Activated T-cell treated with anti-CD3 and anti-CD28 coated beads for 4 hours (primary cell): ENCODE measurements at regions not wholly inside any gene's neighbourhood (a gene's known extent, or its start where the extent isn't known, plus 50 kb on each side); places are given as distances from the start of the nearest gene placed in this dataset.

ENCODE experiments used
- DNase-seq: peaks from one replicate; pipeline ENCODE4 v3.0.0-alpha.2; 2020

- DNase-seq, result no peak
These were observed 507.5 kb upstream of the SULF2 start for GRCh38 chr20:48292806-48293205.

- DNase-seq, result no peak
These were observed 506.6 kb upstream of the SULF2 start for GRCh38 chr20:48291896-48292295.

DNA sequence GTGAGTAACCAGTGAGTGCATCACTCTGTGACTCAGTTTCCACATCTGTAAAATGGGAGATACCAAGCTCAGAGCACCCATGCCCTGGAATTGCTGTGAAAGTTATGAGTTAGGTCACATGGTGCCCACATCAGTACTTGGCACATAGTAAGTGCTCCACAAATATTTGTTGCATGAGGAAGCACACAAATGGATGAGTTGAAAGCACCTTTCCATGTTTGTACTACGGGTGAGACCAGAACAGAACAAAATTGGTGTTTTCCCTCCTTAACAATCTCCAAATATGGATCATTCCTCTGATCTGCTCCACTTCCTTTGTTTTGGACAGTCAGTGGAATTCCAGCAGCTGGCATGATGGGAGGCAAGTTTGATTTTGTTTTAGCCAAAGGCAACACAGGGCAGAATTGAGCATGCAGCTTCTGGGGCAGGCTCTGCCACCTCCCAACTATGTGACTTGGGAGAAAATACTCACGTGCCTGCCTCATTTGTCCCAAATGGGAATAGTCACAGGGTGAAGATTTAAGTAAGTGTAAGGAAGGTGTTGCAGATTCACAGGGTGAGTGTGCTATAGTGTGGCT lies 503.7 kb upstream of the SULF2 start:
- no peak for DNase-seq

DNA sequence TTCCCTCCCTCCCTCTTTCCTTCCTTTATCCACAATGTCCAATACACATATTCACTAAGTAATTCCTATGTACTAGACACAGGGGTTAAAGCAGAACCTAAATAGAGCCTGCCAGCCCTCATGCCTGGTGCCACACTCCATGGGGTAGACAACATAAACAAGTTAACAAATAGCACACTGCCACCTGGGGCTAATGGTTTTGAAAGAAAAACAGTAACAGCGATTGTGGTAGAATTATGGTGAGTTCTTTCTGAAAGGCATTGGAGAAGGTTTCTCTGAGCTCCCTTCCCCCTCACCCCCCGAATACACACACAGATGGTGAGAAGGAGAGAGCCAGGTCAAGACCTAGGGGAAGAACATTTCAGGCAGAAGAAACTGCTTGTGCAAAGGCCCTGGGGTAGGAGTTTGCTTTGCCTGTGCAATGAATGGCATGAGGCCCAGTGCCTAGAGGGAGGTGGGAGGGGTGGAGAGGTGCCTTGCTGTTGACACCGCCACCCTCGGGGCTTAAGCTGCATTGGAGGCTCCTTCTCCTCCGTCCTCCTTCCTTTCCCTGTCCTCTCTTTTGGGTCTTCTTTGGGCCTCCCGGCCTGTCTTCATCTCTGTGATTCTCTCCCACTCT lies 502.4 kb upstream of the SULF2 start:
- no peak for DNase-seq

DNA sequence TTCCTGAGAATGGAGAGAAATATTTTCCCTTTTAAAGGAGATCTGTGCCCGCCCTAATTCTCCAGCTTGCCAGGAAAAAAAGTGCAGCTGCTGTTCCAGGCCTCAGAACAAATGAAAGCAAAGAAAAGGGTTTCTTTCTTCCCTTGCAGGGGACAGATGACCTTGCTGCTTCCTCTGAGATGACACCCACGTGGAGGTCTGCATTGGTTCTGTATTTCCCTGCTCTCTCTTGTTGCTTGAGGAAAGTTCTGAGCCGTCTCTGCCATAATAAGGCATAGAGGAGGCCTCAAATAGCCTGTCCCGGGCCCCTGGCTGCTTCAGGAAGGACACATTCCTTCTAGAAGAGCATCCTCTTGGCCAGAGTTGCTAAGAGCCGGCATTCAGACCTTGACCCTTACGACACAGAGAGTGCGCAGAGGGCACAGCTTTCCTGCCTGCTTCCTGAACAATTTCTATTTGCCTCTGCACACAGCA lies 501.8 kb upstream of the SULF2 start:
- no peak for DNase-seq

GRCh38 chr20:48286601-48287000 lies 501.3 kb upstream of the SULF2 start:
- no peak for DNase-seq

DNA sequence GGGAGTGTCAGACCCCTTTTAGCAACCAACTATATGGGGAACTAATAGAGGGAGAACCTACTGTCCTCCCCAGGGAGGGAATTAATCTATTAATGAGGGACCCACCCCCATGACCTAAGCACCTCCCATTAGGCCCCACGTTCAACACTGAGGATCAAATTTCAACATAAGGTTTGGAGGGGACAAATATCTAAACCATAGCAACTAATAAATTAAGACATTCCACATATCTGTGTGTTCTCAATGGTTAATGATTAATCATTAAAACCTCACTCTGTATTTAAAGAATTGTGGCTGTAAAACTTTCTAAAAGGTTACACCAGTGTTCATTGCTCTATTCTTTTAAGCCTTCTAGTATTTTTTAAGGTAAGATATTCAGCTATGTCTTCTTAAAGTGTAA lies 500.4 kb upstream of the SULF2 start:
- no peak for DNase-seq

GRCh38 chr20:48284837-48285236 lies 499.6 kb upstream of the SULF2 start:
- DNase-seq, result no peak

GRCh38 chr20:48284315-48284714 lies 499.0 kb upstream of the SULF2 start:
- DNase-seq, result no peak

- DNase-seq, result no peak
These were observed 498.3 kb upstream of the SULF2 start for GRCh38 chr20:48283470-48284110.

DNA sequence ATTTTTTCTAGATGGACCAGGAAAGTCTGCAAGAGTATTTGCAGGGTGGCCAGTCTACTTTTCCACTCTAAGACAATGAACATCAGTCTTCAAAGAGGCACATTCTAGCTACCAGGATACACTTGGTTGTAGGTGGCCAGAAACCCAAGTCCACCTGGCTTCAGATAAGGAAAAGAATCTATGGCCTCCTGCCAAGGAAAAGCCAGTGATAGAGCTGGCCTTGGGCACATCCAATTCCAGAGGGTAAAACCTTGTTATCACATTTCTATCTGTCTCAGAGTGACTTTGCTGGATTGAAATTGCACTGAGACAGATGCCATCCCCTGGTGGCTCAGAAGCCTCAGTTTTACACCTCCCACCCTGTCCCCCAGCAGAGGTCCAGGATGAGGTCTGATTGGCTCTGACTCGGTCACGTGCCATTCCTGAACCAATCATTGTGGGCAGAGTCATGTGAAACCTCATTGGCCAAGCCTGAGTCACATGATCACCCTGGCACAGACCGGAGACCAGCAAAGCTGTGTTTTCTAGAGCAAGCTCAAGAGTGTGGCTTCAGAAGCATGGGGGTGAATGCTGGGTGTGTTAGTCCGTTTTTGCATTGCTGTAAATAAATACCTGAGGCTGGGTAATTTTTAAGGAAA lies 497.4 kb upstream of the SULF2 start:
- no peak for DNase-seq

- DNase-seq, result no peak
These were observed 496.2 kb upstream of the SULF2 start for GRCh38 chr20:48281501-48281900.

DNA sequence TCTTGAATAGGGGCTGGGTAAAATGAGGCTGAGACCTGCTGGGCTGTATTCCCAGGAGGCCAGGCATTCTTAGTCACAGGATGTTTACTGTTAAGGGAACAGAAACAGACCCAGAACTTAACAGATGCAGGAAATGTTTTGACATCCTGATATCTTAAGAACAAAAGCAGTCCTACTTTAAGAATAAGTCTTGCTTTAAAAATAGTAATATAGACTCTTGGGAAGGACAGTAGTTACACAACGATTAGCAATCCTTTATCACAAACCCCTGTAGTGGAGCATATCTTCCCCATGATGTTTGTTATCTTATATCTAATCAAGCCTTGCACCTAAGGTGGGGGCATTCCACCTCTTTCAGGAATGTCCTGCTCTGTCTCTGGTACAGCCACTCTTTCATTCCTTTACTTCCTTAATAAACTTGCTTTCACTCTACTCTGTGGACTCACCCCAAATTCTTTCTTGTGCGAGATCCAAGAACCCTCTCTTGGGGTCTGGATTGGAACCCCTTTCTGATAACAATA lies 493.7 kb upstream of the SULF2 start:
- no peak for DNase-seq

GRCh38 chr20:48277266-48277665 lies 492.0 kb upstream of the SULF2 start:
- DNase-seq, result no peak

GRCh38 chr20:48276021-48276342 lies 490.7 kb upstream of the SULF2 start:
- DNase-seq, result no peak

DNA sequence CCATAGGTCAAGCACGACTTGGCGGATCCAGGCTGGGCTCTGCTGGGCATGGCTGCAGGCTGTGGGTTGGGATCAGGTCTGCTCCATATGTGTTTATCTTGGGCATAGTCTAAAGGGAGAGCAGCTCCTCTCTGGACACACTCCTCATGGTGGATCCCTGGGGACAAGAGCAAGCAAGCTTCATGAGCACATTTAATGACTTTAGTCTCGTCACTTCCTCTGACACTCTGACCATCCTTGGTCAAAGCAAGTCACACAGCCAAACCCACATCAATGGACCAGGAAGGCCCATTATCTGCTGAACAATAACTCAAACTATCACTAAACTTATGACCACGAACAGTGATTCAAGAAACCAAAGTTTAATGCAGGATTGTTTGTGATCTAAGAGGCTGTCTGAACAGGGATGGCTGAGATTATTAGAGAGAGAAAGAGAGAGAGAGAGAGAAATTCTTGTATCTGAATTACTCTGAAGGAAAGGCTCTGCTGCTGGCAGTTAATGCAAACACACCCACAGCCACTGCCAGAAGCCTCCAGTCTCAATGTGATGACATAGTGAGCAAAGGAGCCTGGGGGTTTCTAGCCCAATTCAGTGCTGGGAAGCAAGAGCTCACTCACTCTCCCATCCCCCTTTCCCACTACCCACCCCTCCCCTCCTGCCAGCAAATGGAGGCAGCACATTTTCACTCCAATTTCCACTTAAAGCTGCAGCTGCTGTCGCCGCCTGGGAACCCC lies 490.2 kb upstream of the SULF2 start:
- DNase-seq, result no peak

DNA sequence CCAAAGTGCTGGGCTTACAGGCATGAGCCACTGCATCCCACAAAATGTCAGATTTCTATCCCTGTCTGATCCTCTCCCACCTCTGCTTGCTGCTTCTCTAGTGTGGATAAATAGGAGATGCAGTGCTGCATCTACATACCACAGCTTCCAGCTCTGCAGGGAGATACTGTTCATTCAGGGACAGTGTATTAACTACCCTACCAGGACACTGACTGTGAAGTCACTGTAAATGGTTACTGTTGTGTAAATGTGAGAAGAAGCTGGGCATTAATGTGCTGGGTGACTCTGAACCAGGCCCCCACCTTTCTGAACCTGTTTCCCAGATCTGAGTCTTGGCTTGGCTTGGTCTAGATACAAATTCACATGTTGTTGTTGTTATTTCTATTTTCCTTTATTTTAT lies 488.6 kb upstream of the SULF2 start:
- DNase-seq, result no peak

DNA sequence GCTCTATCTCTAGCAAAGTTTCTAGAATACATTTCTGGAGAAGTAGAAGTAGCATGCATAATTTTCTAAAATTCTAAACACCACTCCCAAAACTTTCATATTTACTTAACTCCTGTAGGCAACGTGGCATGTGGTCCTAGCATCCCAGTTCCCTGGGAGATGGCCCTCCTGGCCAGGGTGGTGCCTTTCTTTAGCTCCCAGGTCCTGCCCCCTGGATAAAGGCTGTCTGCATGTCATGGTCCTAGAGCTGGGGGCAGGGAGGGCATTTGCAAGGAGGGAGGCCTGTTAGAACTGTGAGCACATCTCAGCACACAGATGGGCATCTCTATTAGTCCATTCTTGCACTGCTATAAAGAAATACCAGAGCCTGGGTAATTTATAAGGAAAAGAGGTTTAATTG lies 485.6 kb upstream of the SULF2 start:
- no peak for DNase-seq

DNA sequence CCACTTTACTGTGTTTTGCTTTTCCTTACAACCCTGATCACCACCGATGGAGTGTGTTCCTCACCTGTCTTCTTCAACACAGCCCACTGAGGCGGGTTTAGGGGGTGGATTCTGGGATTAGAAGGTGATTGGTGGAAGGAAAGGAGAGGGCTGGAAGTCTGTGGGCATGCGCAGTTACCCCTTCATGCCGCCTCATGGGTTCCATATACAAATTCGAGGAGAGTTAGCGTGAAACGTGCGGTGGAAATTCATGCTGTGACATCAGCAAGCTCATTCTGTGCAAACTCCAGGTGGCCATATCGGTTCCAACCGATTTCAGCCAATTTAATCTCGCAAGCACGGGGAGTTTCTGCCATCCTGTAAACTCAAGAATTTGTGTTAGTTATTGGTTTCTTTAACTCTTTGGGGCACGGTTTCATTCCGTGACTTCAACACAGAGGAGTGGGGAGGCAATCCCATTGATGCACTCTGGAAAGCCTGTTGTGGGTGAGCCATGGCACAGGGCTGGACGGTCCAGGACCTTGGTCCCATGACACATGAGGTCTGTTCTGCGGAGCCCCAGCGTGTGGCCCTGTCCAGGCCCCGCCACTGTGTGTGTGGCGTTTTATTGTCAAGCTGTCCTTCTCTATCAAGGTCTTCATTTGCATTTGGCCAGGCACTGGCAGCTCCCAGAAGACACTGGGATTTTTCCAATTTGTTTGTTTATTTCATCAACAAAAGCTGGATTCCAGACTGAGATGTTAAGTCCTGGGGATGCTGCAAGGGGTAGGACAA lies 482.8 kb upstream of the SULF2 start:
- no peak for DNase-seq

DNA sequence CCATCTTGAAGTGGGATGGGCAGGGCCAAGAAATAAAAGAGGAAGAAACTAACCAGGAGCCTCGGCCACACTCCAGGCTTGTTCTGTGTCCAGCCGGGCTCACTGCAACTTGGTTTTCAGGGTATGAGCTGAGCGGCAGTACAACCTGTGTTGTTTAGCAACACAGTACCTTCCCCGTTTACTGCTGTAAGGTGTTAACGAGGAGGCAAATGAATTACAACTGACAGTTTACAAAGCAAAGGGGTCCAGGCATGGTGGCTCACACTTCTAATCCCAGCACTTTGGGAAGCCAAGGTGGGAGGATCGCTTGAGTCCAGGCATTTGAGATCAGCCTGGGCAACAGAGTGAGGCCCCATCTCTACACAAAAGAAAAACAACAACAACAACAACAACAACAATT lies 481.3 kb upstream of the SULF2 start:
- no peak for DNase-seq

DNA sequence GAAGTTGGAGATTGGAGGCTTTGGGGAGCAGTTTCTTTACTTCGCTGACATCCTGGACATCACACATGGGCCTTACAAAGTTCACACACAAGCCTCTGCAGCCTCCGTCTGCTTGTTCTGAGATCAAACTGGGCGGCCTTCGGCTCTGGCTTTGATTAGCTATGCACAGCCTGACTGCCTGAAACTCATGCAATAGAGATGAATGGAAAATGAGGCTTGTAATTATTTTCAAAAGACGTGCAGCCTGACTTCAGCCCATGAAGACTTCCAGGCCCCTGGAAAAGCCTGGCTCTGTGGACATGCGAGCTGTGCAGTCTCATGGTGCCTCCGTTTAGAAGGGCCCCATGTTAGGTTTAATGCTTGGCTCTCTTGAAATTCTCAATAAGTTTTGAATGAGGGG lies 480.5 kb upstream of the SULF2 start:
- no peak for DNase-seq

DNA sequence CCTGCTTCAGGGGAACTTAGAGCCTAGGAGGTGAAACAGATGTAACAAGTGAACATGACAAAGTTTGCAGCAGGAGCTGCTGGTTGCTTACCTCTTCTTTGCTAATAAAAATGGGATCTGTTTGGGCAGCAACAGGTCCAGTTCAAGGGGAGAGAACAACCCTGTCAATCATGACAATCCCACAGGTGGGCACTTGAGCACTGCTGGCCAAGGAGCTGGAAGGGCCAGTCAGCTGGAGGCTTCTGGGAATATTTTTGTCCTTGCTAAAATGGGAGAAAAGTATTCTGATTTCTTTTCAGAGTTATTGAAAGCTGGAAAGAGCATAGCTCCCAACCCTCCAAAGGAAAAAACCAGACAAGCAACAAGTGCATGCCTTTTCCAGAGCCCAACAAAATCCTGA lies 477.7 kb upstream of the SULF2 start:
- DNase-seq, result no peak

GRCh38 chr20:48262466-48262865 lies 477.2 kb upstream of the SULF2 start:
- DNase-seq, result no peak
